AML-193 (cell line): ENCODE measurements at regions not wholly inside any gene's neighbourhood (a gene's known extent, or its start where the extent isn't known, plus 50 kb on each side); places are given as distances from the start of the nearest gene placed in this dataset.

Experiments
- DNase-seq, 2 experiments: peaks; one replicate each; lab custom pipeline; 2025; lab: John Stamatoyannopoulos, UW

DNA sequence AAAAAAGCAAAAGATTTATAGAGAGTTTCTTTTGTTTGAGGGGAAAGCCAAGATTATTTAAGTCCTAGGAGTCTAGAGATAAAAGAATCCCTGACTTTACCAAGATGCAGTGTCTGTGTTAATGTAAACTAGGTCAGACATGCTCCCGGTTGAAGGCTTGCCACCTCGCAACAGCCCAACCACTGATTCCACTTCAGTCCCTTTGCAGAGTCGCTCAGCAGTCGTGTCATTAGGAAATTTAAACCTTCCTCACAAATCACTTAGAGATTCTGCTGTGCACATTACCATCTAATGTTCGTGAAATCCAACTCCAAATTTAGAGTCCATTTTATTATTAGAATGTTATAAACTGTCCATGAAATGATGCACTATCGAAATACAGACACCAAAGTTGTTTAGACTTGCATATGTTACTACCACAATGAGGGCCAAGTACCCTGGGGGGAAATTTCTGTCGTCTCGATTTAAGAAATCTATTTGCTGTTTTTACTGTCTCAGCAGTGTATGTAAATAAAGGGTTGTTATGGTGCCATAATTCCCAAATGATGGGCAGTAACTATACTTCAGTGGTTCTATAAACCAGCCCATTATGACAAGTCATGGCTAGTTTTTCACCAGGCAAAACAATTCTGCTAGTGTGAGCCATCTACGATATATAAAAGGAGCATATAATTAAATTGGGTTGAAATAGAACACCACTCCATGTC, 101.4 kb upstream of the MTNR1B start:
- no peak for DNase-seq

- DNase-seq: no peak
These were observed 99.7 kb upstream of the MTNR1B start for GRCh38 chr11:92869716-92870115.

DNA sequence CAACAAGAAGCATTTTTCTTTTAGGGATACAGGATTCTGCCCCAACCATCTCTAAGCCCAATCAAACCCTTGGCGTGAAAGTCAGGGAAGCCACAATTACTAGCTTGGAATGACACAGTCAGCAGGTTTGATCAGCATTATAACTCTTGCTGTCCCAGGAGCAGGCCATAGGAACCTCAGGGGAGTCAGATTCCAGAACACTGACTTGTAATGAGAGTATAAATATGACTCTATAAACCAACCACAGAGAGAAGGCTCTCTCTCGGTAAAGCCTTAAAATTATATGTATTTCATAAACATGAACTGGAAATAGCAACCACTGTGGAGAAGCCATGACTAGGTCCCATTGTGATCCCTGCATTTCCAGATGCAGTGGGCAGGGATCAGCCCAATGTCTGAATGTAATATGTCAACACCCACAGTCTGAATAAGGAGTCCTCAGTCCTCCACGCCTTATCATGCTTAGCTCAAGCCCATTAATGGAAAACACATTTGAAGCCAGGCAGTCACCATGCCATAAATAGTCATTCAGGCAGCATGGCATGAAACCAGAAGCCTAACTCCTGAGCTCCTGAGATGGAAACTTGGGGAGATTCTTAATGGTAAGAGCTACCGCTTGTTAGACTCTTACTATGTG, 99.1 kb upstream of the MTNR1B start:
- DNase-seq: no peak

DNA sequence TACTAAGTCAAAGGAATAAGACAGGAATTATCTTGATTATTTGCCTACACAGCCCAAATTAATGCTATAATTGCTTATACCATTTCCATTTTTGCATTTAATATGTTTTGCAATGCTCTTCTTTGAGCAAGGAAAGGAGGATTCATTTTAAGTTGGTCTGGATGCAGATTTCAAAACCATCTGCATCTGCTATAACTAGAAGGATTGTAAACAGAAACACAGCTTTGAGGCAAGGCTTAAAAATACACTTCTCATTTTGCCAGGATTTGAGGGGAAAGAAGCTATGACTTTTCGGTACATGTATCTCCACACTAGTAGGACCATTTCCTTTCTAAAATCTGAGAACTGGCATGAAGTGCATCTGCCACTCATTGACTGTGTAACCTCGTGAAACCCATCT, 95.9 kb upstream of the MTNR1B start:
- no peak for DNase-seq

GRCh38 chr11:92875473-92875872, 94.0 kb upstream of the MTNR1B start:
- no peak for DNase-seq

DNA sequence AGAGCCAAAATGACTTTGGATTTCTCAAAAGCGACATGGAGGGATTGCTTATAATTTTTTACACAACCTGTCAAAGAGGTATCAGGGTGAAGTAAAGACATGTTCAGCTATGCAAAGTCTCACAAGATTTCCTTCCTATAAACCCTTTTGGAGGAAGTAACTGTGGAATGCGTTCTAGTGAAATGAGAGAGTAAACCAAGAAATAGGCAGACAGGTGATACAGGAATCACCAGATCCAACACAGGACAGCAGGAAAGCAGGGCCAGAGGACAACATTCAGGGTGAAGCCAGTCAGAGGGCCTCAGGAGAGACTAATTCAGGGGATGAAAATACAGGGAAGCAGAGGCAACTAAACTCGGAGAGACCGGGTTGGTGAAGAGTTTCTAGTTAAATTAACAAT, 90.4 kb upstream of the MTNR1B start:
- DNase-seq: no peak

DNA sequence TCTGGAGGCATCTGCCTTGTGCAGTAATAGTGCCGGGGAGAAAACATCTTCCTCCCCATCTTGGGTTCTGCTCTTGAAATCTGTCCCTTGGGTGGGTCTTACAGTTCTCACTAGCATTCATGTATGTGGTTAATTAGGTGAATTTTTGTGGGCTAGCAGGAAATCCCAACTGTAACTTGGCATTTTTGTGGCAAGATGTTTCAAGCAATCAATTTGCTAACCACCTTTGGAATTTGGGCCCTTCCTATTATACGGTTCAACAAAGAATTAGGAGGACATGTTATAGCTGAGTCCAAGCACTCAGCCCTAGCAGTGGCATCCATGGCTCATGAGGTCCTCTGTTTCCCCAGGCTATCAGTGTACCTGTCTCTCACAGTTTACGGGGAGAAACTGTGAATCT, 89.1 kb upstream of the MTNR1B start:
- no peak for DNase-seq

- no peak for DNase-seq
These were observed 87.5 kb upstream of the MTNR1B start for GRCh38 chr11:92881940-92882450.

DNA sequence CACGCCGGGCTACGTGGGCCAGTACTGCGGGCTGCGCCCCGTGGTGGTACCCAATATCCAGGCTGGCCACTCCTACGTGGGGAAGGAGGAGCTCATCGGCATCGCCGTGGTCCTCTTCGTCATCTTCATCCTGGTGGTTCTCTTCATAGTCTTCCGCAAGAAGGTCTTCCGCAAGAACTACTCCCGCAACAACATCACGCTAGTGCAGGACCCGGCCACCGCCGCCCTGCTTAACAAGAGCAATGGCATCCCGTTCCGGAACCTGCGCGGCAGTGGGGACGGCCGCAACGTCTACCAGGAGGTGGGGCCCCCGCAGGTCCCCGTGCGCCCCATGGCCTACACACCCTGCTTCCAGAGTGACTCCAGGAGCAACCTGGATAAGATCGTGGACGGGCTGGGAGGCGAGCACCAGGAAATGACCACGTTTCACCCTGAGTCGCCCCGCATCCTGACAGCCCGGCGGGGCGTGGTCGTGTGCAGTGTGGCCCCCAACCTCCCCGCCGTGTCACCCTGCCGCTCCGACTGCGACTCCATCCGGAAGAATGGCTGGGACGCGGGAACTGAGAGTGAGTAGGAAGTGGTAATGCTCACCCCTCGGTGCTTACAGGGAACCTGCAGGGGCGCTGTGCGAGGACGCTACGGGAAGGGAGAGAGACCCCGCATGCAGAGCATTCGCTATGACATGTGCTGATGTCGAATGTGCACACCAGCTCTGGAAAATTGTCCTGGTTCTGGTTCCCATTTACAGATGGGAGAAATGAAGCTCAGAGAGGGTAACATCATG, 86.4 kb upstream of the MTNR1B start:
- no peak for DNase-seq

GRCh38 chr11:92885600-92885999, 83.9 kb upstream of the MTNR1B start:
- DNase-seq: no peak

DNA sequence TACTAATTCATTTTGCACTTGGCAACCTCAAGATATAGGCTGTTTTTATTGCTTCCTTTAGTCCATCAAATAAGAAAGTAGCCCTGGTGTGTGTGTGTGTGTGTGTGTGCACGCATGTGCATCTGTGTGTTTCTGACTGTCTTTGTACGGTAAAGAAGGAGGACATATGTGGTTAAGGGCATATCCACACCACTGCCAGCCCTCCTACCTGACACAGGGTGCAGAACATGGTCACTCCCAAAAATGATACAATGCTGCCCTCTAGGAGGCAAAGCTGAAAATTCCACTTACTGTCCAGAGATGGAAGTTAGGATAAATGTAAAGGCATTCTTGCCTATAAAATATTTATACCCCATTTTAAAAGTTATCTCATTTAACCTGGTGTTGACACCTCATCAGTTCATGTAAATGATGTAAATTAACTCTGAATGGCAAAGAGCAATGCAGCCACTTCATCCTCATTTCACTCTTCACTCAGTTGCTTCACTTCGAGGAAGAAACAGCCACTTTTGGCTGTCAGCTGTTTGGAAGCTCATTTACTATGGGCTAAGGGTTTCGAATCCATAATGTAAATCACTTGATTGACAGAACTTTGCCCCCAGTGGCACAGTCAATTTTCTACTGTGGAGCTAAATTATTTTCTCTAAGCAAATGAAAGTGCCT, 83.1 kb upstream of the MTNR1B start:
- DNase-seq: peak; percentile 30 to 31

DNA sequence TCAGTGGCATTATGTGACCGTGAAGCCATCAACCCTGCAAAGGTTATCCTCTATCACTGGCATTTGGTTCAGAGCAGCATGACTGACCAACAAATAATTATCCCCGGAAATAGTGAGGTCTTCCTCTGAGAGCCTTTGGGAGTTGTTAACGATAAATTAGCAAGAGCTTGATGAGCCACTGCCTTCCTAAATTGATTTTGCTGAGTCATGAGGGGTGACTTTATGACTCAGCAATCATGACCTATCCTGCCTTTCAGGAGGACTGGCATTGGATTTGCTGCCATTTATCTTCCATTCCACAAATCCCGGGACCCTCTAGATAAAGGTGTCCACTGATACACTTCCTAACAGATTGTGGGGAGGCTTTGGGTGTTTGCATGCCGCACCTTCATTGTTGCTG, 80.8 kb upstream of the MTNR1B start:
- DNase-seq: no peak

DNA sequence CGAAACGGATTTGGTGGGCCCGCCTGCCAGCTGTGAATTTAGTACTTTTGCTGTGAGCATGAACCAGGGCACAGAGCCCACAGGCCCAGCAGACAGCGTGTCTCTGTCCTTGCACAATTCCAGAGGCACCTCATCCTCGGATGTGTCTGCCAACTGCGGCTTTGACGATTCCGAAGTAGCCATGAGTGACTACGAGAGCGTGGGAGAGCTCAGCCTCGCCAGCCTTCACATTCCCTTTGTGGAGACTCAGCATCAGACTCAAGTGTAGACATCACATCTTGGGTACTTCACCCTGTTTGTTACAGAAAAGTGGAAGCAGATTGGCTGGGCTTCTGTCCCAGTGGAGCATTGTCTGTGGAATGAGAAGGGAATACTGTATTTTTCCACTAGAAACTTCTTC, 78.6 kb upstream of the MTNR1B start:
- no peak for DNase-seq

- no peak for DNase-seq
These were observed 76.4 kb upstream of the MTNR1B start for GRCh38 chr11:92892802-92893684.

DNA sequence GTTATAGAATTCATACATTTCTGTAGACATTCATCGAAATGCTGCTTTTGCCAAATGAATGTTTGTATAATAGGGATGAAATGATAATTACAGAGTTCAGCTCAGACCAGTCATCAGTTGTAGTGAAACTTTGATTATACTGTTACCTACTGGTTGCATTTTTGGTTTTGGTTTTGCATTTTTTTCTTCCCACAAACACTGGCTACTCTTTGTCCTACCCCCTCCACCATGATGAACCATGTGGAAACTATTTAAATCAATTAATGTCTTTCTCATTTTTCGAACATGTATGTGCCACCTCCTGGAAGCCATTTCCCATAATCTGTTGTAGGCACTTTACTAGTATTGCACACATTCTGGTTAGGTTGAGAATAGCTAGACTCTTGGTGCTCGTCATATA, 75.3 kb upstream of the MTNR1B start:
- no peak for DNase-seq

DNA sequence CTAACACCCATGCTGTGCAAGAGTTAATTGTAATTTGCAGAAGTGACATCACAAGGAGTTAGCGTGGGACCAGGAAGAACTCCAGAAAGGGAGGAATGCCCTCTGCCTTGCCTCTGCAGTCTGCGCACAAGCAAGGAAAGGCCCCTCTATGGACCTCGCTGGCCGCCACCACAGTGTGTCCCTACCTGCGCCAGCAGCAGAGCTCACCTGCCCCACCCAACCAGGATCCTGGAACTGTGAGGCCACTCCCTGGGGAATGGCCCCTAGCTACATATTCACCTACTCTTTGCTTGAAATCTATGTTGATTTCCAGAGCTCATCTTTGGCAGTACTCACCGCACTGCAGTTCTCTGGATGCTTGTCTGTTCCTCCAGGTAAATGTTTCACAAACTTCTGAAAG, 72.0 kb upstream of the MTNR1B start:
- DNase-seq: no peak

- DNase-seq: no peak
These were observed 67.0 kb upstream of the MTNR1B start for GRCh38 chr11:92902417-92902816.

GRCh38 chr11:92907671-92908070, 61.8 kb upstream of the MTNR1B start:
- DNase-seq: no peak

- DNase-seq: no peak
These were observed 60.2 kb upstream of the MTNR1B start for GRCh38 chr11:92909214-92909613.

DNA sequence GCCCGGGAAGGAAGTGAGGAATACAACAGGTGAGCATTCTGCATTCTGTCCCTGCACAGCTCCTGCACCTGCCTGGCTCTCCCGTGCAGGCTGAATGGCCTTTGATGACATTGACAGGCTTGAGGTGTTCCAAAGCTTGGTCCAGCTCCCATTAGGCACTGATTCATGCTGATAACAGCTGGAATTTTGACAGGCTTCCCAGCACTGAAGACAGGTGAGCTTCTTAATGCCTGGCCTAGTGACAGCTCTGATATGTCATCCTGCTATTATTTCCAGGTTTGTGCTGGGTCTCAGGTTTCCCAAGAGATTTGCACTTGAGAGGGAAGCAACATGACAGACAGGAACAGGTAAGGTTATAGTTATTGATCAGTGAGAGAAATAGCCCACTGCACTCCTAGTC, 58.0 kb upstream of the MTNR1B start:
- no peak for DNase-seq

DNA sequence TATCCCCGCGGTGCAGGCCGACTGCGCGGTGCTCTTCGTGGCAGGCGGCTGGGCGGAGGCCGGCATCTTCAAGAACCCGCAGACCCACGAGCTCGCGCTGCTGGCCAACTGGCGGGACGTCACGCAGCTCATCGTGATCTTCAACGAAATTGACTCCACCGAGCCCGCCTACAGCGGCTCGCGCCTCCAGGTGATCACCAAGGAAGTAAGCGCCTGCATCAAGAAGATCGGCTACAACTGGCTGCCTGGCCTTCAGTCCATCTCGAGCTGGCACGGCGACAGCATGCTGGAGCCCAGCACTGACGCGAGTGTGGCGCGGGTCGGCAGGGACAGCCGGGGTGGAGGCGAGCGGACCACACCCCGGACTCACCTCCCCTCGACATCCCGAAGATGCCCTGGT, 53.9 kb upstream of the MTNR1B start:
- no peak for DNase-seq

DNA sequence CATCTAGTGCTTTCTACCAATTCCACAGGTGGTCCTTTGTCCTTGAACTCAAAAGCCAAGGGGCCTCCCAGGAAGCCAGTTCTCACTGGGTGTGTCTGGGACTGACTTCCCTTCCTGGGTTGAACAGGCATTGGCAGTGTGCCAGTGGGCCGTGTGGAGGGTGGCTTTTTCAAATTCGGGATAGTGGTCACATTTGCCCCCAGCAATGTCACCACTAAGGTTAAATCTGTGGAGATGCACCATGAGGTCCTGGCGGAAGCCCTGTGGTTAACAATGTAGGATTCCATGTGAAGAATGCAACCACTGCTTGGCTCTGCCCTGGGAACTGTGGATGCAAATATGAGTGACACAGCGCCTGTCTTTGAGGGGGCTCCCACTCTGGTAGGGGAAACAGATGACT, 53.2 kb upstream of the MTNR1B start:
- no peak for DNase-seq
